ENCODE measurements at regions not wholly inside any gene's neighbourhood (a gene's known extent, or its start where the extent isn't known, plus 50 kb on each side); places are given as distances from the start of the nearest gene placed in this dataset.

DNA sequence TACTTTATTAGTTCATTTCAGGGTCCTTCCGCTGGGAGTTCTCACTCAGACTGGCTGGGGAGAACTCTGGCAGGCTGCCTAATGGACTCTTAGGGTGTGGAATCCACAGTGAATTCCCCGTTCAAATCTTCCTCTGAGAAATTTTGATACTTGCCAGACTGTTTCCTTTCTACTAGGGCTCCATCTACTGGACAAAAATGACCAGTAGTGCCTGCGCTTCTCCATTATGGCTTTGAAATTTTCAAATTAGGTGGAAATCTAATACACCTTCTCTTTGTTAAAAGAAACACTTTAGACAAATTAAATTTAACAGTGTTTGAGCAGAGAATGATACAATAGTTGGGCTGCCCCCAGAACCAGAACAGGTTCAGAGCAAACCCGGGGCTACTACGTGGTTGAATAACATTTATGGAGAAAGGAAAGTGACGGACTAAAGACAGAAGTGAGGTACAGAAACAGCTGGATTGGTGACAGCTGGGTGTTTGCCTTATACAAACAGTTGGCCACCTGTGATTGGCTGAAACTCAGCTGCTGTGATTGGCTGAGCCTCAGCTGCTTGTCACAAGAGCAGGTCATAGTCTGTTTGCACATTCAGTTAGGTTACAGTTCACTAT is 52.9 kb upstream of the FDX1 start:
- no peaks in the 10 kb centered on the region for H3K36me3 ChIP-seq (ENCODE audit: low read depth)
- H3K9me3 ChIP-seq (ENCODE audit: severe bottlenecking), result no peaks in the 10 kb centered on the region
- ATAC-seq (ENCODE audit: low read depth) (peak; percentile 85), DNase-seq (ENCODE audit: low spot score) (peak; percentile 72)
- H3K27ac ChIP-seq (ENCODE audit: poor library complexity, severe bottlenecking), result no peak overlapping the region
- TF ChIP-seq, protein P1, sequence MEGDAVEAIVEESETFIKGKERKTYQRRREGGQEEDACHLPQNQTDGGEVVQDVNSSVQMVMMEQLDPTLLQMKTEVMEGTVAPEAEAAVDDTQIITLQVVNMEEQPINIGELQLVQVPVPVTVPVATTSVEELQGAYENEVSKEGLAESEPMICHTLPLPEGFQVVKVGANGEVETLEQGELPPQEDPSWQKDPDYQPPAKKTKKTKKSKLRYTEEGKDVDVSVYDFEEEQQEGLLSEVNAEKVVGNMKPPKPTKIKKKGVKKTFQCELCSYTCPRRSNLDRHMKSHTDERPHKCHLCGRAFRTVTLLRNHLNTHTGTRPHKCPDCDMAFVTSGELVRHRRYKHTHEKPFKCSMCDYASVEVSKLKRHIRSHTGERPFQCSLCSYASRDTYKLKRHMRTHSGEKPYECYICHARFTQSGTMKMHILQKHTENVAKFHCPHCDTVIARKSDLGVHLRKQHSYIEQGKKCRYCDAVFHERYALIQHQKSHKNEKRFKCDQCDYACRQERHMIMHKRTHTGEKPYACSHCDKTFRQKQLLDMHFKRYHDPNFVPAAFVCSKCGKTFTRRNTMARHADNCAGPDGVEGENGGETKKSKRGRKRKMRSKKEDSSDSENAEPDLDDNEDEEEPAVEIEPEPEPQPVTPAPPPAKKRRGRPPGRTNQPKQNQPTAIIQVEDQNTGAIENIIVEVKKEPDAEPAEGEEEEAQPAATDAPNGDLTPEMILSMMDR (IDR thresholded peaks at IDR 0.05; ENCODE audit: poor library complexity, severe bottlenecking), result peak; percentile 94
- peaks cover 12% of the 10 kb centered on the region for H3K4me1 ChIP-seq (ENCODE audit: insufficient read depth, poor library complexity, severe bottlenecking)
- no peak overlapping the region for H3K4me3 ChIP-seq (ENCODE audit: severe bottlenecking)
- no peaks in the 10 kb centered on the region for H3K27me3 ChIP-seq (ENCODE audit: insufficient read depth, poor library complexity, severe bottlenecking)

DNA sequence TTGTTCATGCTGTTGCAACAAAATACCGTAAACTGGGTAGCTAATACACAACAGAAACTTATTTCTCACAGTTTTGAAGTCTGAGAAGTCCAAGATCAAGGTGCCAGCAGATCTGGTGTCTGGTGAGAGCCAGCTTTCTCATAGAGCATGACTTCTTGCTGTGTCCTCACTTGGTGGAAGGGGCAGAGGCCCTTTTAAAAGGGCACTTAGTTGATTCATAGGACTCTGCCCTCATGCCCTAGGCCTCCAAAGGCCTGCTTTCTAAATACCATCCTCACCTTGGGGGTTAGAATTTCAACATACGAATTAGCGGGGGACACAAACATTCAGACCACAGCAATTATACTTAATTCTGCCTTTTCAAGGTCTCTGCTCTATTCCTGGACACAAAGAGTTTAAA is 52.3 kb upstream of the FDX1 start:
- DNase-seq (ENCODE audit: low spot score) (no peak), ATAC-seq (ENCODE audit: low read depth) (no peak)
- Histone ChIP-seq H3K4me3 (ENCODE audit: severe bottlenecking) (no peak overlapping the region), H3K27me3 (ENCODE audit: insufficient read depth, poor library complexity, severe bottlenecking) (no peaks in the 10 kb centered on the region), H3K4me1 (ENCODE audit: insufficient read depth, poor library complexity, severe bottlenecking) (peaks cover 12% of the 10 kb centered on the region), H3K9me3 (ENCODE audit: severe bottlenecking) (no peaks in the 10 kb centered on the region), H3K27ac (ENCODE audit: poor library complexity, severe bottlenecking) (no peak overlapping the region), H3K36me3 (ENCODE audit: low read depth) (no peaks in the 10 kb centered on the region)
- TF ChIP-seq, protein P1 (IDR thresholded peaks at IDR 0.05; ENCODE audit: poor library complexity, severe bottlenecking), result no peak

DNA sequence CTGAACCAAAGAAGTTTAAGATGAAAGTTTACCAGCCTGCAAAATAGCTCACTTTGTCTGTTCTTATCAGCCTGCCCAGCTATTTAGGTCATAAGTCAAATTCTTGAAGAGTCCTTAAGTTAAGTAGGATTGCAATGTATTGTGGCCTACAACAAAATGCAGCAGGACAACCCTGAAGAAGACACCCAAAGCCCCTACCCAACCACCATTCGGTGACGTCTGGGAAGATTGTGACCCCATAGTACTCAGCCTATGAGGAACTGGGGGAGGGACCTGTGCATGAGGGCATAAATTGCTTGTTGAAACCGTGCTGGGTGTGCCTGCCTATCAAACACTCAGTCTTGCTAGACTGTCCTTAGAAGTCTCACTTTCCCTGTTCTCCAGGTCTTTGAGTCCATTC is 50.5 kb upstream of the FDX1 start:
- Histone ChIP-seq H3K4me3 (ENCODE audit: severe bottlenecking) (no peak overlapping the region), H3K9me3 (ENCODE audit: severe bottlenecking) (no peaks in the 10 kb centered on the region), H3K4me1 (ENCODE audit: insufficient read depth, poor library complexity, severe bottlenecking) (peaks cover 3% of the 10 kb centered on the region), H3K27me3 (ENCODE audit: insufficient read depth, poor library complexity, severe bottlenecking) (no peaks in the 10 kb centered on the region), H3K36me3 (ENCODE audit: low read depth) (no peaks in the 10 kb centered on the region), H3K27ac (ENCODE audit: poor library complexity, severe bottlenecking) (no peak overlapping the region)
- TF ChIP-seq, protein P1 (IDR thresholded peaks at IDR 0.05; ENCODE audit: poor library complexity, severe bottlenecking), result no peak
- DNase-seq (ENCODE audit: low spot score), result no peak
- no peak for ATAC-seq (ENCODE audit: low read depth)

DNA sequence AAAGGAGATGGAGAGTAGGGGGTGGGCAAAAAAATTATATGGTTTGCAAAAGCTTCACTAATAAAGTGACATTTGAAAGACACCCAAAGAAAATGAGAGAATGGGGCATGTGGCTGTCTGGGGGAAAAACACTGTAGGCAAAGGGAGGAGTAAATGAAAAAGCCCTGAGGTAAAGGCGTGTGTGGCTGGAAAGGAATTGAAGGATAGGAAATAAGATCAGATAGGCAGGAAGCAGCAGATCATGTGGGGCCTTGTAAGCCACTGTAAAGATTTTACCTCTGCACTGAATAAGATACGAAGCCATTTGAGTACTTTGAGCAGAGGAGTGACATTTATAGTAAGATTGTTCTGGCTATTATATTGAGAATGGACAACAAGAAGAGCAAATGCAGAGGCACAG is 49.8 kb upstream of the FDX1 start:
- Histone ChIP-seq H3K36me3 (ENCODE audit: low read depth) (no peaks in the 10 kb centered on the region), H3K4me1 (ENCODE audit: insufficient read depth, poor library complexity, severe bottlenecking) (peaks cover 3% of the 10 kb centered on the region), H3K27ac (ENCODE audit: poor library complexity, severe bottlenecking) (no peak overlapping the region), H3K27me3 (ENCODE audit: insufficient read depth, poor library complexity, severe bottlenecking) (no peaks in the 10 kb centered on the region), H3K9me3 (ENCODE audit: severe bottlenecking) (no peaks in the 10 kb centered on the region), H3K4me3 (ENCODE audit: severe bottlenecking) (no peak overlapping the region)
- DNase-seq (ENCODE audit: low spot score) (no peak), ATAC-seq (ENCODE audit: low read depth) (no peak)
- TF ChIP-seq, protein P1 (IDR thresholded peaks at IDR 0.05; ENCODE audit: poor library complexity, severe bottlenecking), result no peak
